Osteoblast (primary cell): ENCODE measurements at regions not wholly inside any gene's neighbourhood (a gene's known extent, or its start where the extent isn't known, plus 50 kb on each side); places are given as distances from the start of the nearest gene placed in this dataset.

ENCODE experiments used
- DNase-seq: peaks from one replicate; pipeline ENCODE4 v3.0.0; 2011; ENCODE audit warnings: low spot score, mixed read lengths; ENCODE audit not compliant: insufficient read length; ENCODE audit errors: missing footprints
- H2AFZ ChIP-seq: 2 replicates; pipeline ENCODE4 v1.6.0; 2011; ENCODE audit warnings: mild to moderate bottlenecking, low read length
- H3K27ac ChIP-seq: 2 replicates; pipeline ENCODE4 v1.5.1; 2011; ENCODE audit warnings: mild to moderate bottlenecking, low read depth, low read length, moderate library complexity
- H3K27me3 ChIP-seq: 2 replicates; pipeline ENCODE4 v1.6.0; 2012; ENCODE audit warnings: mild to moderate bottlenecking, control low read depth, inconsistent platforms, low read length, moderate library complexity; ENCODE audit not compliant: insufficient read depth
- H3K36me3 ChIP-seq: 2 replicates; pipeline ENCODE4 v1.5.1; 2011; ENCODE audit warnings: mild to moderate bottlenecking, low read length, control low read depth, moderate library complexity; ENCODE audit not compliant: insufficient read depth
- H3K4me1 ChIP-seq: 2 replicates; pipeline ENCODE4 v1.5.1; 2011; ENCODE audit warnings: mild to moderate bottlenecking, low read length, control low read depth, moderate library complexity; ENCODE audit not compliant: insufficient read depth
- H3K4me2 ChIP-seq: 2 replicates; pipeline ENCODE4 v1.6.0; 2011; ENCODE audit warnings: mild to moderate bottlenecking, low read length; ENCODE audit not compliant: insufficient read depth
- H3K4me3 ChIP-seq: fragments of 200-600 bp; sonication (generic); 3 replicates; pipeline ENCODE4 v1.5.1; 2012; ENCODE audit warnings: mild to moderate bottlenecking, low read length, inconsistent platforms; ENCODE audit not compliant: insufficient read depth
- H3K79me2 ChIP-seq: 2 replicates; pipeline ENCODE4 v1.6.0; 2012; ENCODE audit warnings: mild to moderate bottlenecking, low read length, control low read depth, inconsistent platforms; ENCODE audit not compliant: insufficient read depth
- H3K9me3 ChIP-seq: 2 replicates; pipeline ENCODE4 v1.5.1; 2011; ENCODE audit warnings: low read depth, low read length, control low read depth
- H4K20me1 ChIP-seq: 2 replicates; pipeline ENCODE4 v1.6.0; 2012; ENCODE audit warnings: mild to moderate bottlenecking, low read length, control low read depth; ENCODE audit not compliant: insufficient read depth
- TF ChIP-seq, protein P1 (sequence below): IDR thresholded peaks from 2 replicates; pipeline ENCODE4 v1.5.1; 2011; ENCODE audit warnings: mild to moderate bottlenecking, low read depth, low read length, moderate library complexity; ENCODE audit errors: extremely low read depth

DNA sequence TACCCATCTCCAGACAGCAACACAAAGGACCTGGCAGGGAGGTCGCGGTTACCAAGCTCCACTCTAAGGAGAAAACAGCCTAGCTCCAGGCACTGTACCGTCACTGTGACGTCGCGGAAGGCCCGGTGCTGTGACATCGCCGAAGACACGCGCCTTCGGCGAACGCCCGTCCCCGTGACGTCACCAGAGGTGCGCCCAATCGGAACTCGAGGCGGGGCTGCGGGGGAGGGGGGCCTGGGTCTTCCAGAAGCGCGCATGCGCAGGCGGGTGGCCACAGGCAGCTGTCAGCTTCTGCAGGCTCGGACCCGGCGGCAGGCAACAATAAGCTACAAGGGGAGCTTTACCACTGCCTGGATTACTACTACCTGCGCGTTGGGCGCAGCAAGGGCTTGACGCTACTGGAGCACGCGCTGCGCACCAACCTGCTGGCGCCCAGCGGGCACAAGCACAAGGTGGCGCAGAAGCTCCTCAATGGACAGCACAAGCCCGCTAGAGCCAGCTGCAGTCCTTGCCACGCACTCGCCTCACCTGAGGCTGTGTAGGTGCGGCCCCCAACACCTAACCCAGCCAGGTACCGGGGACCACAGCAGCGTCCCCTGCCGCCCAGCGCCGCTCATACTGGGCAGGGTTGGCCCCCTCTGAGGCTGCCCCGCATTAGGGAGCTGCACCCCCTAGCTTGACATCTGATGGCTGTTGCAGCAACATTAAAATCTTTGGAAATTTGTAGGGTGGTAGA, 208.4 kb downstream of the TPST1 start:
- Histone ChIP-seq H3K36me3 (no peaks in the 10 kb centered on the region), H3K27ac (no peak overlapping the region), H3K27me3 (no peaks in the 10 kb centered on the region), H3K4me2 (peak overlapping the region; percentile 83), H3K4me3 (peak overlapping the region; percentile 70), H3K9me3 (no peaks in the 10 kb centered on the region), H3K4me1 (peaks cover 9% of the 10 kb centered on the region), H3K79me2 (no peaks in the 10 kb centered on the region), H4K20me1 (no peaks in the 10 kb centered on the region), H2AFZ (peak overlapping the region; percentile 86)
- TF ChIP-seq, protein P1, sequence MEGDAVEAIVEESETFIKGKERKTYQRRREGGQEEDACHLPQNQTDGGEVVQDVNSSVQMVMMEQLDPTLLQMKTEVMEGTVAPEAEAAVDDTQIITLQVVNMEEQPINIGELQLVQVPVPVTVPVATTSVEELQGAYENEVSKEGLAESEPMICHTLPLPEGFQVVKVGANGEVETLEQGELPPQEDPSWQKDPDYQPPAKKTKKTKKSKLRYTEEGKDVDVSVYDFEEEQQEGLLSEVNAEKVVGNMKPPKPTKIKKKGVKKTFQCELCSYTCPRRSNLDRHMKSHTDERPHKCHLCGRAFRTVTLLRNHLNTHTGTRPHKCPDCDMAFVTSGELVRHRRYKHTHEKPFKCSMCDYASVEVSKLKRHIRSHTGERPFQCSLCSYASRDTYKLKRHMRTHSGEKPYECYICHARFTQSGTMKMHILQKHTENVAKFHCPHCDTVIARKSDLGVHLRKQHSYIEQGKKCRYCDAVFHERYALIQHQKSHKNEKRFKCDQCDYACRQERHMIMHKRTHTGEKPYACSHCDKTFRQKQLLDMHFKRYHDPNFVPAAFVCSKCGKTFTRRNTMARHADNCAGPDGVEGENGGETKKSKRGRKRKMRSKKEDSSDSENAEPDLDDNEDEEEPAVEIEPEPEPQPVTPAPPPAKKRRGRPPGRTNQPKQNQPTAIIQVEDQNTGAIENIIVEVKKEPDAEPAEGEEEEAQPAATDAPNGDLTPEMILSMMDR, result peak; percentile 34
- peak; percentile 94 for DNase-seq

DNA sequence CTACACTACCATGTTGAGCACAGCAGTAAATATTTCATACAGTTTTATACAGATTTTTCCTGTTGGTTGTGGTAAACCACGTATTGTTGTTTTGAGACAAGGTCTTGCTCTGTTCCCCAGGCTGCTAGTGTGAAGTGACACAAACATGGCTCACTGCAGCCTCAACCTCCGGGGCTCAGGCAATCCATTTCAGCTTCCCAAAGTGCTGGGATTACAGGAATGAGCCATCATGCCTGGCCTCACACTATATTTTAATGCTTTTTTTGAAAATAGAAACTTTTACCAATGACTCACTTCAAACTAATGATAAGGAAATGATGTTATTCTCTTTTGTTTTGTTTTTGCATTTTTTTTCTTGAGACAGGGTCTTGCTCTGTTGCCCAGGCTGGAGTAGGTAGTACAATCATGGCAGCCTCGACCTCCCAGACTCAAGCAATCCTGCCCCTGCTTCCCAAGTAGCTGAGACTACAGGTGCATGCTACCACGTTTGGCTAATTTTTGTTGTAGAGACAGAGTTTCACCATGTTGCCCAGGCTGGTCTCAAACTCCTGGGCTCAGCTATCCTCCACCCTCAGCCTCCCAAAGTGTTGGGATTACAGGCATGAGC, 210.6 kb downstream of the TPST1 start:
- H3K27me3 ChIP-seq, result no peaks in the 10 kb centered on the region
- no peaks in the 10 kb centered on the region for H3K79me2 ChIP-seq
- TF ChIP-seq, protein P1, result no peak
- no peaks in the 10 kb centered on the region for H3K9me3 ChIP-seq
- DNase-seq, result no peak
- no peak overlapping the region for H3K4me2 ChIP-seq
- H4K20me1 ChIP-seq, result no peaks in the 10 kb centered on the region
- peaks cover 9% of the 10 kb centered on the region for H3K4me1 ChIP-seq
- H2AFZ ChIP-seq, result no peak overlapping the region
- H3K36me3 ChIP-seq, result no peaks in the 10 kb centered on the region
- no peak overlapping the region for H3K27ac ChIP-seq
- no peak overlapping the region for H3K4me3 ChIP-seq

DNA sequence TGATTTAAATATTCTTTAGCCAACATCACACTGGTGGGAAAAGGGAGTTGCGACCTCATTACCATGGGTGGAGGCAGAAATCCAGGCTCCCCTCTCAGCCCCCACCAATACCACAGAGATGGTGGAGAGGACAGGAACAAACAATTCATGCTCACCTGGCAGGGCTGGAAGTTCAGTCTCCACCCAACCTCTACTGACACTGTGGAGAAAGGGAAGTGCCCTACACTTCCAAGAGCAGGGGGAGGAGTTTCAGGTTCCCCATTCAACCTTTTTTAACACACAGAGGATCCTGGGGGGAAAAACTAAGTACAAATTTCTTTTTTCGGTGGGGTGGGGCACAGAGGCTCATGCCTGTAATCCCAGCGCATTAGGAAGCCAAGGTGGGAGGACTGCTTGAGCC, 210.1 kb upstream of the KCTD7 start:
- Histone ChIP-seq H3K4me3 (no peak overlapping the region), H4K20me1 (no peaks in the 10 kb centered on the region), H3K36me3 (no peaks in the 10 kb centered on the region), H3K79me2 (no peaks in the 10 kb centered on the region), H3K27me3 (no peaks in the 10 kb centered on the region), H3K27ac (no peak overlapping the region), H3K4me2 (no peak overlapping the region), H3K9me3 (no peaks in the 10 kb centered on the region), H3K4me1 (peaks cover 8% of the 10 kb centered on the region), H2AFZ (no peak overlapping the region)
- peak; percentile 44 for DNase-seq
- TF ChIP-seq, protein P1, result no peak

DNA sequence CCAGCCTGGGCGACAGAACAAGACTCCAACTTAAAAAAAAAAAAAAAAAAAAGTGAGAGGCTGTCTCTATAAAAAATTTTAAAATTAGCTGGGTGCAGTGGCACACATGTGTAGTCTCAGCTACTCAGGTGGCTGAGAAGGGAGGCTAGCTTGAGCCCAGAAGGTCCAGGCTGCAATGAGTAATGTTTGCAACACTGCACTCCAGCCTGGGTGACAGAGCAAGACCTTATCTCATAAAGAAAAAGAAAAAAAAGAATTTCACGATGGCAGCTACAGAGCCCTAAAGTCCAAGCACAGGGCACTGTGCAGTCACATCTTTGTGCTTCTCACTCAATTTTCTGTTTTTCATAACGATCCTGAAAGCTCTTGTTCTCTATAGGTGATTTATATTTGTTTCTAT, 209.5 kb upstream of the KCTD7 start:
- Histone ChIP-seq H3K9me3 (no peaks in the 10 kb centered on the region), H3K27ac (no peak overlapping the region), H3K4me2 (no peak overlapping the region), H3K4me3 (no peak overlapping the region), H3K4me1 (peaks cover 4% of the 10 kb centered on the region), H3K79me2 (no peaks in the 10 kb centered on the region), H4K20me1 (no peaks in the 10 kb centered on the region), H3K27me3 (no peaks in the 10 kb centered on the region), H2AFZ (no peak overlapping the region), H3K36me3 (no peaks in the 10 kb centered on the region)
- DNase-seq, result no peak
- TF ChIP-seq, protein P1, result no peak
